ENCODE measurements at regions not wholly inside any gene's neighbourhood (a gene's known extent, or its start where the extent isn't known, plus 50 kb on each side); places are given as distances from the start of the nearest gene placed in this dataset.

DNA sequence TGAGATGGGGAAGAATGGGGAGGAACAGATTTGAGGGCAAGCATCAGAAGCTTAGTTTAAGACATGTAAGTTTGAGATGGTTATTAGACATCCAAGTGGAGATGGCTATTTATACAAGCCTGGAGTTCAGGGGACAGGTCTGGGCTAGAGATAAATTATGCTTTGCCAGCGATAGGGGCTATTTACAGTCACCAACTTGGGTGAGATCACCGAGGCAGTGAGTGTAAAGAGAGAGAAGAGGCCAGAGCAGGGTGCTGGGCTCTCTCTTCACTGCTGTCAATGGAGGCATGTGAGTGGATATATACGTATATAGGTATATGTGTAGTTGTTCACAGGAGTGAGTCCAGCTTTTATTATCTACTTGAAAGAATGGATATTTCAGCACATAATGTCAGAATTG lies 81.0 kb downstream of the QPCT start:
- DNase-seq (ENCODE audit: low spot score): no peak

DNA sequence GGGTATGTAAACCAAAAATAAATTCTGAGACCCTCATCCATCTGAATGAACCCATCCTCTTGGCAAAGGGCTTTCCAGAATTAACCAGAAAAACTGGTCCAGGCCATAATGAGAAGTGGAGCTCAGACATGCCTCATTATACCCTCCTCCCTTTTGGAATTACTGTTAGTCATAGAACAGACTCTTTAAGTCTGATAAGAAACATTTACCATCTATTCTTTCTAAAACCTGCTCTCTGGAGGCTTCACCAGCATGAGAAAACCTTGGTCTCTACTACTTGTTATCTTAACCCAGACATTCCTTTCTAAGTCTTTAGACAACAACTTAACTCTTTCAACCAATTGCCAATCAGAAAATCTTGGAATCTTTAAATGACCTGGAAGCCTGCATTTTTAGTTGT lies 82.8 kb downstream of the QPCT start:
- no peak for DNase-seq (ENCODE audit: low spot score)

DNA sequence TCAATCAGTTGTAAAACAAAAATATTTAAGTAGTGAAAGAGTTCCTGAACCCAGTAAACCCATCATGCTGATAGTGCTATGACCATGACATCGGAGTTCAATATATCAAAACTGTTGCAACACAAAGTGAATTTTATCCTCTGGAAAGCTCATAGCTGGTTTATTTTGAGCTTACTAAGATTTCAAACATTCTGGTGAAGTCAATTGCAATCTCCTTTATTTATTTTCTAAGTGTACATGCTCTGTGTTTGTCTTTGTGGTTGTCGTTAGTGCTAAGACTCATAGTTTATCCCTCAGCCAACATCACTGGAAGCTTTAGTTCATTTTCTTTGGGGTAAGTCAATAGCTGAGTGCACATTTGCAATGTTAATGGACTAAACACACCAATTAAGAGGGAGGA lies 91.9 kb downstream of the QPCT start:
- DNase-seq (ENCODE audit: low spot score): no peak

DNA sequence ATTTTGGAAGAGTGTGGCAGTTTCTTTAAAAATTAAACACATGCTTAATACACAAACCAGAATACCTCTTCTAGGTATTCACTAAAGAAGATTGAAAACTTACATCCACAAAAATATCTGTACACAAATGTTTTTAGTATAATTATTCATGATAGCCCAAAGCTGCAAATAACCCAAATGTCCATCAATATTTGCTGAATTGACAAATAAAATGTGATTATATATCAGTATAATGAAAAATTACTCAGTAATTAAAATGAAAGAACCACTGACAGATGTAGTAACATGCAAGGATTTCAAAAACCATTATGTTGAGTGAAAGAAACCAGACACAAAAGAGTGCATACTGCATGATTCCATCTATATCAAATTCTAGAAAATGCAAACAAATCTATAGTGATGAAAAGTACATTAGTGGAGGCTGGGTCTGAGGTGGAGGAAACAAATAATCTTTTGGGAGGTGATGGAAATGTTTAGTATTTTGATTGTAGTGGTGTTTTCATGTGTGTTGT lies 94.8 kb downstream of the QPCT start:
- no peak for DNase-seq (ENCODE audit: low spot score)

DNA sequence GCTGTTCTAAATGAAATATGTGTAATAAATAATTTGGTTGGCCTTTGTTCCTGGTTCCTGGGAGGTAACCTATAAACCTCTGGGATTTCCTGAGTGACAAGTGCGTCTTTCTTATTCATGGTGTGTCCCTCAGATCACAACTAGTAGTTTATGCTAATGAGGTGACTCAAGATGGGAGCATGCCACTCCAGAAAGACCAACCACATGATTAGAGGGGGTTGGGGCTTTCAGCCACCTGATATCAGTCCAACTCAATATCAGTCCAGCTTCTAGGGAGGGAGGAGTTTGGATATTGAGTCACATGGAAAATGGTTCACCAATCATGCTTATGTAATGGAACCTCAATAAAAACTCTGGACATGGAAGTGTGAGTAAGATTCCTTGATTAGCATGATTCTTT lies 96.6 kb downstream of the QPCT start:
- DNase-seq (ENCODE audit: low spot score): no peak

DNA sequence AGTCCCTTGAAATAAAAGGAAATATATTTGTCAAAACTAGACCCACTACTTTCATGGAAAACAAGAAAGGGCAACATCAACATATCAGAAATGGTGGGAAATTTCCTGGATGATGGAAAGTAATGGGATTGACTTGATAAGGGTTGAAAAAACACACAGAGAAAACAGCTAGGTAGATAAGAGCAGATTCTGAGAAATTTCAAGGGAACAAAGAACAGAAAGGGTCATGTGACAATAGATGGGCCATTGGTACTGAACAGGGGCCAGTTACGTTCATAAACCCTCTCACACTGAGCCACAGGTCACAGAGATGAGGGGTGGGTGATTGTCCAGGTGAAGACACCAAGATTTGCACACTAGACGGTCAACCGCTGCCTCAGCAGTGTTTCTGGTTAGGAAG lies 98.7 kb downstream of the QPCT start:
- DNase-seq (ENCODE audit: low spot score): no peak

DNA sequence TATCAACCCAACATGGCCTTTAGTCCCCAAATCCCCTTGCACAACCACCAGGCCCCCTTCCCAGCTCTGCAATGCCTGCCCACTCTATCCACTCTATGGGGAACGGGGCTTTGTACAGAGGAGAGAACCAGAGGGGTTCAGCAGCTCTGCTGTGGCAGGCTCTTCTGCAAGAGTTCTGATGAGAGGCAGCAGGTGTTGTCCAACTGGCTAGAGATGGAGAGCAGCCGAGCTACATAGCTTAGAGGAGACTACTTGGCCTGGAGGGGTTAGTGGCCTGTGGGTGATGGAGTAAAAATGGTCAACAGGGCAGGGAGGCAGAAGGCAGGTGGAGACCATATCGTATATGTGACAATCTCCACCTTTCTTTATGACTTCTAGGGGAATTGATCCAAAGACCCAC lies 103.0 kb downstream of the QPCT start:
- DNase-seq (ENCODE audit: low spot score): no peak

DNA sequence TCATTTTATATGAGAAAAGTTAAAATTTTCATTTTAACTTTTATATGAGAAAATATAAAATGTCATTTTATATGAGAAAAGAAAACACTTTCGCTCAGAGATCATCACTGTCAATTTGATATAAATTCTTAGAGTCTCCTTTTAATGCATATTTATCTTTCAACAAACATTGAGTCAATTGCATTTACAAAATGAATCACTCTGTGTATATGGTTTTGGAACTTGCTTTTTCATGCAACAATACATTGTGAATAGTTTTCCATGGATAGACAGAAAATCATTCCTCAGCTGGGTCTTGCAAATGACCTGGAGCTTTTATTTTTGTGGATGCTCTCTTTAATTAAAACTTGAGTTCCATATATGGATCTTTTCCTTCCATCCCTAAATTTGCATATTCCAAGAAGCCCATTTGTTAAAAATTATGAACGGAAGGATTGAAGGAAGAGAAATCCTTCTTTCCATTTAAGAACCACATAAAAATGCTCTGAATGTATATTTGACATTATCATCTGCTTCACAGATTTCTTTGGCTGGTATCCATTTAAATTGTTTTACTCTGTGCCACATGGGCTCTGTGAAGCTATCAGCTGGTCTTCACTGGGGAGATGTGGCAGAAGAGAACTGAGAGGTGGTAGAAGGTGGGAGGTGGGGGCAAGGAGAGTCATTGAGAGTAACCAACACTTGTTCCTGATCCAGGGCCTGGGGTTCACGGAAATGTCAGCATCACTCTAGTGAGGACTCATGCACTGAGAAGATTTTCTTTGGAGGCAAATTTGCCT lies 104.1 kb downstream of the QPCT start:
- no peak for DNase-seq (ENCODE audit: low spot score)

DNA sequence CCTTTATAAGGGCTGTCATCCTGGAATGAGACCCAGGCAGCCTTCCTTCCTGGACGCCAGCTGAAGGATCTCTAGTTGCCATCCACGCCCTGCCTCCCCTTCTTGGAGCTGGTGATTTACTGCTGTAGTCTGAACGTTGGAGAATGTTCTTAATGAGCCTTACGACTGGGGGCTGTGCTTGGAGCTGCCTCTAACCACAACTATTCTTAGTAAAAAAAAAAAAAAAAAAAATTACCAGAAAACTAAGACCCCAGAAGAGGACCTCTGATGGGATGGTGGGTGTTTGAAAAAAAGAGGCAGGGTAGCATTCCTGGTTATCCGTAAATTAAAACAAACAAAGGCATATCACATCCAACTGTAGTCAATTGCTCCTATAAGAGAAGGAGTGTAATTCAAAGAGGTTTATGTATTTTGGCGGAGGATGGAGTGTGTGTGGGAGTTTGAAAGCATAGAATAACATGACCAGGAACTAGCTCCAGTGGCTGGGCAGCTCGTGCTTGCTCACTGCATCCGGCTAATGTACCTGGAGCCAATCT lies 105.4 kb downstream of the QPCT start:
- no peak for DNase-seq (ENCODE audit: low spot score)

DNA sequence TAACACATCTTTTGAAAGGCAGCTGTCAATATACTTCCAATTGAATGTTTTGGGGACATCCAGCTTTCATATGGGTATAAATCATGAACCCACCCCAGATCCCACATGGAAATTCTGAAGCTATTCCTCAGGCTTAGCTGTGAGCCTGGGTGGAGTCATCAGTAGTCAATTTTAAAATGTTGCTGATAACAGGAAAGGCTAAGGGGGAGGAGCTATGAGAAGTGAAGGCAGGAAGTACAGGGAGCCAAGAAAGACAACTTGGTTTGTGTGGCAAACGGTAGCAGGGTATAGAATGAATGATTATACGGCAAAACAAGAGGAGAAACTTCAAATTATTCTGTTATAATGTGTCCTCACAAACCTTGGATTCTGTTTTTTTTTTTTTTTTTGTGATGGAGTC lies 108.6 kb downstream of the QPCT start:
- no peak for DNase-seq (ENCODE audit: low spot score)

DNA sequence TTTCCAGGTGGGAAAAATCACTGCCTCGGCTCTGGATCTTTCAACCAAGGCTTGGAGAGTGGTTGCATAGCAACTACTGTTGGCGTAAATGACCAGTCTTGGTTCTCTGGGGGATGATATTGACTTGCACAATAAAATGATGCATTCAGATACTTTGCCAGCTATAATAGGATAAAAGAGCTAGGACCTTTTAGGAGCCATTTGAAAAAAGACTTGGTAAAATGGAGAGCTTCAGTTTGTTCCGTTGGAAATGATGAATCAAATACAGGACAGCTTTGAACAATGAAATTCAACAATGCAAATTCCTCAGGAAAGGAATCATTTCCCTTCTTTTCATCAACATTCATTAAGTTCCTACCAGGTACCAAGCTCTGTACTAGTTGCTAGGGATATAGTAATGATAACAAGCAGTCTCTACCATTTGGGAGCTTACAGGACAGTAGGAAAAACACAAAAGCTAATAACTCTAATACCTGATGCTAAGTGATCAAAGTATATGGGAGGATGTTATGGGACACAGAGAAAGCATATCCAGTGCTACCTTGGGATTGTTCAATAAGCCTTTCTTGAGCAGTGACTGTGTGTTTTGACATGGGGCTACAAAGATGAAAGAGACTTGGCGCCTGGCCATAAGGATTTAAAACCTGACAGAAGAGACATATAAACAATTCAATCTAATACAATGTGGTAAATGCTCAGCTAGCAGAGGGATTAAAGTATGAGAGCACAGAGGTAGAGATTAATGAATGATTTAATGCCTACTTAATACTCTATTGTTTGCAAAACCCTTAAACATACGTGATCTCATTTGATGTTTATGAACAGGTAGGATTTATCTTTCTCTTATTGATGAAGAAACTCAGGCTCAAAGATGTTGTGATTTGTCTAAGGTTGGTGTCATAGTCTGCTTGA lies 110.7 kb downstream of the QPCT start:
- DNase-seq (ENCODE audit: low spot score): no peak

DNA sequence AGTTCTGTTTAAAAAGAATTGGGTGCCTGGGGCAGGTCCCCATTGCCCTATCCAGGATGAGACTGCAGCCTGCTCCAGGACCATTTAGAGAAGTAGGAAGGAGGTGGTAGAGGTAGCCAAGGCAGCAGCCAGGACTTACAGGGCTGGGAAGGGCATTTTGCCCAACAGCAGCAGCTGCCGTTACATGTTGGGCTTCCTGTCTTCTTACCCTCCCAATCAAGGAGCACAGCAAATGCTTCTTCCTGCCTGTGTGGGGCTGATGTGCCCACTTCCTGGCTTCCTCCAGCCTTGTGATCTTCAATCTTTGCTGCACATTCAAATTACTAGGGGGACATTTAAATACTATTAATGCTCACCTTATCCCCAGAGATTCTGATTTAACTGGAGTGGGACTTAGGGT lies 112.0 kb downstream of the QPCT start:
- no peak for DNase-seq (ENCODE audit: low spot score)

DNA sequence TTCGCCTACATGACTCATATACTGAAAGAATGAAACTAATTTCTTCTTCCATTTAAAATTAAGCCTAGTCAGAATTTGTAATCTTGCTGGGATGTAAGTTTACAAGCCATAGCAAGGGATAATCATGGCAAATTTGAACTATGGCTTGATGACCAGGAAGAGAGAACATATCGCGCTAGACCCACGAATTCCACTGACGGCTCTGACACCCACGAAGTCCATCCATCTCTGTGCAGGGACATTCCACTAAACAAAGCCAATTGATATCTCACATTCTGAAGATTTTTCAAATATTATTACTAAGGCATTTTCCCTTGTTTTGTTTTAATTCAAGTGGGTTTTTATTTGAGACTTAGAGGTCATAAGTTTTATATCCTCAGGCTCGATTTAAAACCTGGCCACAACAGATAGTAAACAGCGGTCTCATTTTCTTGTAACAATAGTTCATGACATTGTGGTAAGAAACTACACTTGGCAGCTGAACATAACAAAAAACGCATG lies 113.0 kb downstream of the QPCT start:
- DNase-seq (ENCODE audit: low spot score): no peak

DNA sequence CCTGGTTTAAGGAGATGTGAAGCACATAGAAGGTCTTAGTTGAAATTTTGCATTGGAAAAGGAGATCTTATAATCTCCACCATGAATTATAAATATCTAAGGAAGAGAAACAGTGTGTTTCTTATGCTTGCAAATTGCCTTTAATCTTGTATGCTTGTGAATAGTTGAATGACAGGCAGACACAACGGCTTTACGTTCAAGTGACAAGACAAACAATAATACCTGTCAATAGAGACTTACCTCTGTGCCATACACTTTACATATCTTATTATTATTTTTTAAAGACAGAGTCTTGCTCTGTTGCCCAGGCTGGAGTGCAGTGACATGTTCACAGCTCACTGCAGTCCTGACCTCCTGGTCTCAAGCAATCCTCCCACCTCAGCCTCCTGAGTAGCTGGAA lies 113.7 kb downstream of the QPCT start:
- no peak for DNase-seq (ENCODE audit: low spot score)

DNA sequence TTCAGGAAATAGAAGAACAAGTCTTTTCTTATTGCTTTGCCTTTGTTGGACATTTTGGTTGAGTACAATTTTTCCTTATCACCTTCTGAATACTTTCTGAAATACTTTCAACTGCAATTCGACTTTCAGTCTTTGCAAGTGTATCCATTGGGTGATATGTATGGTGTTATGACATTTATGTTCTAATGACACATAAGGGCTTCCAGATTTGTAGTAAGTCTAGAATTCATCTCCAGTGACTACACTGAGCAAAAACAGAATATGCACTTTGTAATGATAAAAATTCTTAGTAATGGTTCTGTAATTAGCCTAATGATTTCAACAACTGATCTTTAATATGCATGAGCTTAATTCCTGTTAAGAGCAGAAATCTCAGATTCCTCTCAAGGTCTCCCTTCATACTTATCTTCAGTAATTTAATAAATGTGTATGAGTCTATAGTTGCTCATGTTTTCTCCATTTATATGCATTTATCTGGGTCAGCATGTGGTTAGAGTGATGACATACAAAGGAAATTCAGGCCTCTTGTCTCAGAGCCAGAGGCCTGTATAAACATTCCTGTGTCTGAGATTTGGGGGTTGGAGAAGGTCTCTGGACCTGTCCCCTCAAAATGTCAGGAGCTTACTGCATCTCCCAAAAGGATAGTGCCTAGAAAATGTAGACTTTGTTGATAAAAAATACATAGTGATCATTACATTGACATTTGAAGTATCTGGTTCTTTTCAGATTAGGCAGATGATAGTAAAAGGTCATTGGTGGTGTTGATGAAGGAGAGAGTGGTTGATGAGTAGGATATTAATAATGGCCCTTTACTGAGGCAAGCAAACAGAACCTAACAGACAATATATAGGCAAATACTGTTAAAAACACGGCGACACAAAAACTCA lies 114.9 kb downstream of the QPCT start:
- DNase-seq (ENCODE audit: low spot score): no peak

DNA sequence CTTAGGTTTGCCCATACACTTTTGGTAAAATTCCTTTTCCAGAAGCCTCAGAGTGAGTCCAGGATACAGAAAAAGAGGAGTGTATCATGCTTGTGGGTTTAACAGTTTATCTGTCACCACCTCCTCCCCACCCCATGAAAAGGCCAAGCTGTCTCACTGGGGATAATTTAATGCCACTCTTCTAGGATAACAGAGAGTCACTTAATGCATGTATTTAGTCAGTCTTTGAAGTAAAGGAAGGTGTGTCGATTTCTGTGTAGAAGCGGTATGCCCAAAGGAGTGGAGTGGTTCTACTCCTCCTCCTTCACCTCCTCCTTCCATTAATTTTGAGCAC lies 116.4 kb downstream of the QPCT start:
- no peak for DNase-seq (ENCODE audit: low spot score)

DNA sequence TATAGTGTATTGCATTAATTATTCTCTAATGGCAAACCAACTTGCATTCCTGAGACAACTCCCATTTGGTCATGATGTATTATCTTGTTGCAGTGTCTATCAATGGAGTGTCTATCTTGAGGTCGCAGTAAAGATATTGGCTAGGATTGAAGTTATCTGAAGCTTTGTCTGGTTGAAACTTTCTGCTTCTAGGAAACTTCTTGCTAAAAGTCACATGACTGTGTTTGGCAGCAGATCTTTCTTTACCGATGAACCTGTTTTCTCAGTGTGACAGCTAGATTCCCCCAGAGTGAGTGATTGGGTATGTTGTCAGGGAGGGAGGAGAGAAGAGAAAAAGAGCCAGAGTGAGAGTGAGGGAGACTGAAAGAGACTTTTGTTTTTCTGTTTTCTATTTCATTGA lies 119.6 kb downstream of the QPCT start:
- no peak for DNase-seq (ENCODE audit: low spot score)

DNA sequence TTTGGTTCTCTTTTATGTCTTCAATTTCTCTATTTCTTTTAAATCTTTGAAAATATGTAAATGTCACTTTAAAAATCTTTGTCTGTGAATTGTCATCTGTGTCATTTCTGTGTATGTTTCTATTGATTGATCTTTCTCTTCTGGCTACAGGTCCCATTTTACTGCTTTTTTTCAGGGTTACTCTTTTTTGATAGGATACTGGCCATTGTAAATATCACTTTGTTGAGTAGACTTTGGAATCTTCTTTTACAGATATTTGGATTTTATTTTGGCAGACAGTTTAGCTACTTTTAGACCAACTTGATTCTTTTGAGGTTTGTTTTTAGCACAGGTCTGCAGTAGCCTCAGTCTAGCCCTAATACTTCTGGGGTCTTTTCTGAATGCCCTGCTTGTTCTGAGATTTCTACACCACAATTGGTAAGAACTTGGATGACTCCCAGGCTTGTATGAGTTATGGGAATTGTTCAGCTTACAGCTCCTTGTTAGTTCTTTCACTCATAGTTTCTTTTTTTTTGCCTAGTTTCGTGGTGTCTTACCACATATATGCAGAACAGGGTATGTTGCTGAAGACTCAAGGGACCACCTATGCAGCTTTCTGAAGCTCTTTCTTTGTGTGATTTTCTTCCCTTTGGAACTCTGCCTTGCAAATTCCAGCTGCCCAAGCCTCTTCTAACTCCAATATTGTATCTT lies 122.2 kb downstream of the QPCT start:
- no peak for DNase-seq (ENCODE audit: low spot score)

DNA sequence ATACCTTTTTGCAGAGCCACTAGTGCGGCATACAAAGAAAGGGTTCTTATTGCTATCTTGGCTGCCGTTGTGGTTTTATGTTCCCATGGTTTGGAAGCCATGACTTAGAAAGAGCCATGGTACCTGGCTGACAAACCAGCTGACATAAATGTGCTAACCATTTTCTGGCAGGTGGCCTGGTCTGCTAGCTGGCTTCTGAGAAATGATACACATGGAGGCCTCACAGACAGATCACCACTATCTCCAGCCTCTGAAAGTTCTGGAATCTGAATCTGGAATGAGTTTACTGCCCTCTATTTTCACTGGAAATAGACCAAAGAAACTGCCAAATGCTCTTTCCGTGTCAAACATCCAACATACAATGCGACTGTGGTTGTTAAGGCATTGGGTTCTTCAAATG lies 123.7 kb downstream of the QPCT start:
- DNase-seq (ENCODE audit: low spot score): no peak

DNA sequence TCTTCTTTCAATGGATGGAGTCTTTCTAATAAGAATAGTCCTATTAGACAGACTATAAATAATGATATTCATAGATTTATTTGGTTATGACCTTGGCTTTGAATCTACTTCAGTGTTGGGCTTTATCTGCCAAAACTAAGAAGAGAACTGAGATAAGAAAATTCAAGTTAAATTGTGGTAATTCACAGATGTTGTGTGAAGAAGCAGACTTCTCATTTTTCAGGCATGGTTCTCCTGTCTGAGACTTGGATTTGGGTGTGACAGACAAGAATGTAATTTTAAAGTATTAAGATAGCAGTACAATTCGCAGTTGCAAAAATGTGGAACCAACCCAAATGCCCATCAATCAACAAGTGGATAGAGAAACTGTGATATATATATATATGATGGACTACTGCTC lies 124.7 kb downstream of the QPCT start:
- no peak for DNase-seq (ENCODE audit: low spot score)

DNA sequence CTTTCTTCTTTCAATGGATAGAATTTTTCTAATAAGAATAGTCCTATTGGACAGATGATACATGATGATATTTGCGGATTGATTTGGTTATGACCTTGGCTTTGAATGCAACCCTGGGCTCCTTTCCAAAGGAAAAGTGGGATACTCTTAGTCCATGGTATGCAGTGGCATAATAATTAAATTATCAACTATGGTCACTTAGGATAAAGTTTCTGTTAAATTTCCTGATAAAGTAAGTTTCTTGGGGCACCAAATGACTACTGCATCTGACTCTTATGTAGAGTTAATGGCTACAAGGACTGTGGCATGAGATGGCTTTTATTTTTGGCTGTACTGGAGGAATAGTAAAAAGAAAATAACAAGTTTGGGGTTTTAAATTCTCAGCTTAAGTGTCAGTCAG lies 126.7 kb downstream of the QPCT start:
- DNase-seq (ENCODE audit: low spot score): no peak
